GM11168 (cell line): ENCODE measurements at regions not wholly inside any gene's neighbourhood (a gene's known extent, or its start where the extent isn't known, plus 50 kb on each side); places are given as distances from the start of the nearest gene placed in this dataset.
"Not testable (repeated sequence)": the region's sequence is repeated elsewhere in the genome, so short reads cannot be mapped to it uniquely, and the experiment has no call there.

ENCODE experiments used
- in situ Hi-C: fragments of 300-500 bp; cut with MboI; formaldehyde crosslinking; loops from one replicate; pipeline ENCODE4 v1.12.0; 2022; ENCODE audit warnings: low sequenced_read_pairs; ENCODE audit not compliant: unreplicated experiment

- in situ Hi-C loops: no loop called here
Measured at GRCh38 chr14:22143363-22143762, 445.7 kb downstream of the DAD1 start.

- in situ Hi-C loops: no loop called here
Measured at GRCh38 chr14:22140633-22141032, 448.4 kb downstream of the DAD1 start.

GRCh38 chr14:22131749-22132476, 457.1 kb downstream of the DAD1 start:
- in situ Hi-C loops: no loop called here

- in situ Hi-C loops: no loop called here
Measured at GRCh38 chr14:22124073-22124613, 450.5 kb upstream of the OR4E1 start.

- in situ Hi-C loops: no loop called here
Measured at GRCh38 chr14:22122829-22123560, 449.4 kb upstream of the OR4E1 start.

GRCh38 chr14:22122227-22122818, 448.7 kb upstream of the OR4E1 start:
- in situ Hi-C loops: no loop called here

- in situ Hi-C loops: no loop called here
Measured at GRCh38 chr14:22118899-22119477, 445.4 kb upstream of the OR4E1 start.

GRCh38 chr14:22113401-22113800, 439.8 kb upstream of the OR4E1 start:
- in situ Hi-C loops: no loop called here

GRCh38 chr14:22112004-22112403, 438.4 kb upstream of the OR4E1 start:
- in situ Hi-C loops: no loop called here

GRCh38 chr14:22107753-22108152, 434.1 kb upstream of the OR4E1 start:
- in situ Hi-C loops: no loop called here

- in situ Hi-C loops: no loop called here
Measured at GRCh38 chr14:22106700-22107697, 433.4 kb upstream of the OR4E1 start.

- in situ Hi-C loops: no loop called here
Measured at GRCh38 chr14:22105624-22106006, 432.0 kb upstream of the OR4E1 start.

- in situ Hi-C loops: no loop called here
Measured at GRCh38 chr14:22105006-22105623, 431.5 kb upstream of the OR4E1 start.

- in situ Hi-C loops: not testable (repeated sequence)
Measured at GRCh38 chr14:22100764-22101120, 427.1 kb upstream of the OR4E1 start.

GRCh38 chr14:22099942-22100763, 426.5 kb upstream of the OR4E1 start:
- in situ Hi-C loops: no loop called here

- in situ Hi-C loops: no loop called here
Measured at GRCh38 chr14:22098435-22098834, 424.8 kb upstream of the OR4E1 start.

GRCh38 chr14:22097586-22098292, 424.1 kb upstream of the OR4E1 start:
- in situ Hi-C loops: no loop called here

GRCh38 chr14:22097072-22097471, 423.5 kb upstream of the OR4E1 start:
- in situ Hi-C loops: no loop called here
